KMS-11 (cell line): ENCODE measurements at regions not wholly inside any gene's neighbourhood (a gene's known extent, or its start where the extent isn't known, plus 50 kb on each side); places are given as distances from the start of the nearest gene placed in this dataset.

Experiments
- H2AFZ ChIP-seq: fragments of 200-600 bp; sonication (generic); 2 replicates; pipeline ENCODE4 v1.6.1; 2016; ENCODE audit warnings: antibody characterized with exemption, mixed run types, low read depth
- H3K27ac ChIP-seq: fragments of 200-600 bp; sonication (generic); 2 replicates; pipeline ENCODE4 v1.6.1; 2016; ENCODE audit warnings: mild to moderate bottlenecking, mixed run types
- H3K27me3 ChIP-seq: fragments of 200-600 bp; sonication (generic); 2 replicates; pipeline ENCODE4 v1.6.1; 2017; ENCODE audit warnings: mild to moderate bottlenecking, low read depth, mixed run types, moderate library complexity; ENCODE audit not compliant: insufficient read depth
- H3K36me3 ChIP-seq: fragments of 200-600 bp; sonication (generic); 2 replicates; pipeline ENCODE4 v1.6.1; 2017; ENCODE audit warnings: mild to moderate bottlenecking, mixed run types; ENCODE audit not compliant: insufficient read depth
- H3K4me1 ChIP-seq: fragments of 200-600 bp; sonication (generic); 2 replicates; pipeline ENCODE4 v1.6.1; 2016; ENCODE audit warnings: mild to moderate bottlenecking, low read depth, mixed run types; ENCODE audit not compliant: poor library complexity, severe bottlenecking
- H3K4me2 ChIP-seq: fragments of 200-600 bp; sonication (generic); 2 replicates; pipeline ENCODE4 v1.7.0; 2016; ENCODE audit warnings: mild to moderate bottlenecking, mixed run types
- H3K4me3 ChIP-seq: fragments of 200-600 bp; sonication (generic); IDR thresholded peaks from 2 replicates; pipeline ENCODE4 v1.6.1; 2017; ENCODE audit warnings: low read depth, low read length, mixed read lengths; ENCODE audit not compliant: insufficient read depth
- H3K79me2 ChIP-seq: fragments of 200-600 bp; sonication (generic); 2 replicates; pipeline ENCODE4 v1.6.1; 2016; ENCODE audit warnings: low read depth, mixed run types; ENCODE audit not compliant: insufficient read depth
- H3K9ac ChIP-seq: fragments of 200-600 bp; sonication (generic); 2 replicates; pipeline ENCODE4 v1.6.1; 2016; ENCODE audit warnings: mild to moderate bottlenecking, mixed run types
- H4K20me1 ChIP-seq: fragments of 200-600 bp; sonication (generic); 2 replicates; pipeline ENCODE4 v1.6.1; 2016; ENCODE audit warnings: mild to moderate bottlenecking, mixed run types; ENCODE audit not compliant: insufficient read depth
- CTCF ChIP-seq: fragments of 200-600 bp; sonication (generic); conservative IDR thresholded peaks from 2 replicates; pipeline ENCODE4 v1.6.1; 2017; ENCODE audit warnings: low read depth, mild to moderate bottlenecking, antibody characterized with exemption, low read length, moderate library complexity, mixed read lengths

DNA sequence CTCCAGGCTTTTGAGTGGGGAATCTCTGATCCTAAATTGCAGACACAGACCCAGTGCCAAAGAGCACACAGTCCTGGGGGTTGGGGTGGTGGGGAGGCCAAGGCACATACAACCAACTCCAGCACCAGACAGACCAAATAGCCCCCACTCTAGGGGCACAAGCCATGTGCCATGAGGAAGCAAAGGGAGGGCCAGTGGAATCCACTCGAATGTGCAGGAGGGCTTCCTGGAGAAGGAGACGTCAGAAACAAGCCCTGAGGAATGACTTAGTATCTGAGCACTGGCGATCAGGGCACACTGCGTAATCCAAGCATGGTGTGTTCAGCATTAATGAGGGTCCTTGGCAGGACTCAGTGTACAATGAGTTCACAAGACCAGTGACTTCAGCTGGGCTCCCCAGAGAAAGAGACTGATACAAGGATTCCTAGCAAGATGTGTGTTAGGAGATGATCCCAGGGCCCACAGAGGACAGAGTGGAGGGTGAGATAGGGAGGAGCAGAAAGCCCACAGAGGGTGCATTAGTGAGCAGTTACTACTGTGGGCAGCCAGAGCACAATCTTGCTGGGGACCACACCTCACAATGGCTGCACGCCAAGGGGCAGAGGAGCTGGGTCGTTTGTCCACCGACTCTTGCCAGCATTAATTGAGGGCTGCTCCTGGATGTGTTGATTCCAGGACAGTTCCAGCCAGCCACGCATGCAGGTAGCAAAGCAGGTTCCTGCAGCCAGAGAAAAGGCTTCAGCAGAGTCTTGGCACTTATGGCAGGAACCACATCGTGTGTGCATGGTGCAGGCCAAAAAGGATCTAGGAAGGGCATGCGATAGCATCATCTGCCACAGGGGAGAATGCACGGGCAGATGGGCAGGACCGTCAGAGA lies 152.6 kb upstream of the VSTM2B start:
- Histone ChIP-seq H3K9ac (no peak overlapping the region), H3K4me1 (no peaks in the 10 kb centered on the region), H3K36me3 (no peaks in the 10 kb centered on the region), H4K20me1 (no peaks in the 10 kb centered on the region), H3K4me3 (no peak overlapping the region), H3K79me2 (no peaks in the 10 kb centered on the region), H3K27me3 (no peaks in the 10 kb centered on the region), H2AFZ (no peak overlapping the region), H3K4me2 (no peak overlapping the region), H3K27ac (no peak overlapping the region)
- TF ChIP-seq CTCF = no peak

DNA sequence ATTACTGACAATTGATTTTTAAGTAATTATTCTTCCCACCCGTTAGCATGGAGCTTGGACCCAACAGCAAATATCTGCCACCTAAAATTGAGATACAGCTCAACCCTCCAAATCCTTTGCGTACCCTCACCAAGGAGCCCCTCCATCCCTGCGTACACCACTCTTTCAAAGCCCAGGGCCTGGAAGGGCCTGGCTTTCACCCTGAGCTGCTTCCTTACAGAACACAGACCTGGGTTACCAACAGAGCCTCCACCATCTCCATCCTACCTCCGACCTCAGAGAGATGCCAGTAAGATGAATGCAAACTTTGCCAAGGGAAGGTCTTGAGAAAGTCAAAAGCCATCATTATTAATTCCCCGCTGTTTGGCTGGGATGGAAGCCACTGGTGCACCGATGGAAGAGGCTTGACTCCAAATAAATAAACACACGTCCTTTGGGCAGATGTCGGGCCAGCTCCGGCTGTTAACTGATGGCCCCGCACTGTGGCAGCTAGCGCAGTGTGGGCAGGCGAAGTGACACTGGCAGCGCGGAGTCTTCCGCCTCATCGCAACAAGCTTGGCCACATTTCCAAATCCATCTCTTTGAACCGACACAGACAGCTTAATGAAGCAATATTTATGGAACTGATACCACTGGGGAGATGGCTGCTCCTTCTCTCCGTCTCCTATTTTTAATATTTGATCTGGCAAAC lies 150.2 kb upstream of the VSTM2B start:
- no peak for TF ChIP-seq CTCF
- Histone ChIP-seq H3K4me2 (no peak overlapping the region), H3K79me2 (no peaks in the 10 kb centered on the region), H3K9ac (no peak overlapping the region), H4K20me1 (no peaks in the 10 kb centered on the region), H2AFZ (no peak overlapping the region), H3K27me3 (no peaks in the 10 kb centered on the region), H3K4me3 (no peak overlapping the region), H3K36me3 (no peaks in the 10 kb centered on the region), H3K27ac (no peak overlapping the region), H3K4me1 (no peaks in the 10 kb centered on the region)

DNA sequence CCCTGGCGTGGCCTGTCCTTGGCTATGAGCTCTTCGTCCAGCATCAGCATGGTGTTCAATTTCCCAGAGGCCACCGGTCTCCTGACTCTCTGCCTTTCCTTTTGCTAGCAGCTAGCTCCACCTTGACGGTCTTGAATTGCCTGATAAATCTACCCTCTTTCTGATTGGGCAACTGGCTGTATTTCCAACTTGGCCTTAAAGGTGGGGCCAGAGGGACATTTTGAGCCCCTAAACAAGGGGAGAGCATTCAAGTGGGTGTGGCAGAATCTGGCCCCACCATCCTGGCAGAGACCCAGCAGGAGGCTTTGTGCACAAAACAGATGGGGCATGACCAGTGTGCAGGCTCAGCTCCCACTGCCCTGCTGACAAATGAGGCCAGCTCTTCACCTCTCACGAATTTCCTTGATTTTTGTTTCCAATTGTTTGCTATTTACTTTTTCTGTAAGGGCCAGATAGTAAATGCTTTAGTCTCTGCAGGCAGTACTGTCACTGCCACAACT lies 148.9 kb upstream of the VSTM2B start:
- Histone ChIP-seq H4K20me1 (no peaks in the 10 kb centered on the region), H3K9ac (no peak overlapping the region), H3K36me3 (no peaks in the 10 kb centered on the region), H3K4me2 (no peak overlapping the region), H3K4me1 (no peaks in the 10 kb centered on the region), H3K27ac (no peak overlapping the region), H3K27me3 (no peaks in the 10 kb centered on the region), H2AFZ (no peak overlapping the region), H3K4me3 (no peak overlapping the region), H3K79me2 (no peaks in the 10 kb centered on the region)
- no peak for TF ChIP-seq CTCF

DNA sequence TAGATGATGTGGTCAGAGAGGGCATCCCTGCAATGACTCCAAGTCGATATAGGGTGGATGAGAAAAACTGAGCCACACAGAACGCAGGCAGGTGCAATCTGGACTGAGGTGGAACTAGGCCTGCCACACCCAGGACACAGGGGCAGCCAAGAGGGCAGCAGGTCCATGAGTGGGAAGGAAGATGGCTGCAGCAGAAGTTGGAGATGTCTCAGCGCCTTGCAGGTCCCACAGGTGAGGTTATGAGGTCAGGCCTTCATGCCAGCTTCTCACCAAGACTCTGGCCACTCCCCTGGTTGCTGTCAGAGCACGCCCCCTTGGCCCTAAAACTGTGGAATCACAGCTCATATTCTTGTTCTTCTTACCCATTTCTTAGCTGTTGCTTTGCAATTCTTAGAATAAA lies 147.7 kb upstream of the VSTM2B start:
- H3K36me3 ChIP-seq = no peaks in the 10 kb centered on the region
- no peaks in the 10 kb centered on the region for H3K79me2 ChIP-seq
- no peaks in the 10 kb centered on the region for H4K20me1 ChIP-seq
- H3K27me3 ChIP-seq = no peaks in the 10 kb centered on the region
- no peak overlapping the region for H3K9ac ChIP-seq
- no peak overlapping the region for H3K4me2 ChIP-seq
- no peak overlapping the region for H3K27ac ChIP-seq
- H3K4me3 ChIP-seq = no peak overlapping the region
- no peaks in the 10 kb centered on the region for H3K4me1 ChIP-seq
- H2AFZ ChIP-seq = no peak overlapping the region
- TF ChIP-seq CTCF = no peak
